Body of pancreas (tissue), 4 donors: ENCODE measurements at regions not wholly inside any gene's neighbourhood (a gene's known extent, or its start where the extent isn't known, plus 50 kb on each side); places are given as distances from the start of the nearest gene placed in this dataset.

Experiments used
- POLR2A ChIP-seq, 3 donors: fragments of 450-650 bp; IDR thresholded peaks; one replicate each; pipeline ENCODE4 v1.6.1; 2016; ENCODE audit warnings: antibody characterized with exemption in 3 of 3, mild to moderate bottlenecking in 2 of 3
- TF ChIP-seq, protein P1 (sequence below), 7 experiments: fragments of 450-650 bp in 4 of 7; fragments of 200-600 bp in 3 of 7; sonication (generic) in 3 of 7; IDR thresholded peaks; one replicate each; pipeline ENCODE4 v1.5.1; 2016 to 2019; ENCODE audit warnings: antibody characterized with exemption in 7 of 7

DNA sequence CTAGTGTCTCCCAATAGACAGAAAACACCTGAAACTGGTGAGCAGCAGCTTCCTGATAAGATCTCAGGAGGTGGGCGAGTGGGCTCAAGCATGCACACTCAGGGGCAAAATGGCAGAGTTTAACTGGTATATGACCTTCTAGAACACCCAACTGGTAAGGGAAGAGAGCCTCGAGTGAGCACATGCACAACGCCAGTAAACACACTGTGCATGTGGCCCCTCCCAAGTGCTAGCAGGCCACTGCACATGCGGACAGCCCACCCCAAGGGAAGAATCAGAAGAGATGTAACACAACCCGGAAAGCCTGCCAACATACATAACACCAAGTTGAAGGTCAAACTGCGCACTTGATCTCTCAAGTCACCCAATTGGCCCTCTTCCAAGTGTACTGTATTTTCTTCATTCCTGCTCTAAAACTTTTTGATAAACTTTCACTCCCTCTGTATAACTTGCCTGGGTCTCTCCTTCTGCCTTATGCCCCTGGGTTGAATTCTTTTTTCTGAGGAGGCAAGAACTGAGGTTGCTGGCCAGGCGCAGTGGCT lies 138.2 kb downstream of the GLUL start:
- TF ChIP-seq, protein P1, sequence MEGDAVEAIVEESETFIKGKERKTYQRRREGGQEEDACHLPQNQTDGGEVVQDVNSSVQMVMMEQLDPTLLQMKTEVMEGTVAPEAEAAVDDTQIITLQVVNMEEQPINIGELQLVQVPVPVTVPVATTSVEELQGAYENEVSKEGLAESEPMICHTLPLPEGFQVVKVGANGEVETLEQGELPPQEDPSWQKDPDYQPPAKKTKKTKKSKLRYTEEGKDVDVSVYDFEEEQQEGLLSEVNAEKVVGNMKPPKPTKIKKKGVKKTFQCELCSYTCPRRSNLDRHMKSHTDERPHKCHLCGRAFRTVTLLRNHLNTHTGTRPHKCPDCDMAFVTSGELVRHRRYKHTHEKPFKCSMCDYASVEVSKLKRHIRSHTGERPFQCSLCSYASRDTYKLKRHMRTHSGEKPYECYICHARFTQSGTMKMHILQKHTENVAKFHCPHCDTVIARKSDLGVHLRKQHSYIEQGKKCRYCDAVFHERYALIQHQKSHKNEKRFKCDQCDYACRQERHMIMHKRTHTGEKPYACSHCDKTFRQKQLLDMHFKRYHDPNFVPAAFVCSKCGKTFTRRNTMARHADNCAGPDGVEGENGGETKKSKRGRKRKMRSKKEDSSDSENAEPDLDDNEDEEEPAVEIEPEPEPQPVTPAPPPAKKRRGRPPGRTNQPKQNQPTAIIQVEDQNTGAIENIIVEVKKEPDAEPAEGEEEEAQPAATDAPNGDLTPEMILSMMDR (IDR thresholded peaks at IDR 0.05), result no peak
- TF ChIP-seq POLR2A (IDR thresholded peaks at IDR 0.05), result no peak
